Left lung (tissue), 4 donors: ENCODE measurements at regions not wholly inside any gene's neighbourhood (a gene's known extent, or its start where the extent isn't known, plus 50 kb on each side); places are given as distances from the start of the nearest gene placed in this dataset.

ENCODE experiments used
- ATAC-seq: fragments of 200-7000 bp; cut with Tn5 transposase; one replicate; pipeline ENCODE4 v1.9.1; 2020; ENCODE audit warnings: moderate library complexity
- DNase-seq, 4 donors: peaks; one replicate each; pipeline ENCODE4 v3.0.0-alpha.2; 2013 to 2020
- H3K27ac ChIP-seq, 2 donors: fragments of 200-600 bp; sonication (generic) in 1 of 2; one replicate each; pipeline versions ENCODE4 v1.5.0 to v1.8.0; 2020 to 2021
- H3K27me3 ChIP-seq, 2 donors: fragments of 200-600 bp; sonication (generic) in 1 of 2; one replicate each; pipeline versions ENCODE4 v1.5.0 to v1.8.0; 2020 to 2021
- H3K36me3 ChIP-seq, 2 donors: fragments of 200-600 bp; sonication (generic) in 1 of 2; one replicate each; pipeline versions ENCODE4 v1.5.0 to v1.8.0; 2020 to 2021
- H3K4me1 ChIP-seq, 2 donors: fragments of 200-600 bp; one replicate each; pipeline ENCODE4 v1.8.0; 2021
- H3K4me3 ChIP-seq, 2 donors: fragments of 200-600 bp; sonication (generic) in 1 of 2; one replicate each; pipeline versions ENCODE4 v1.5.0 to v1.8.0; 2020 to 2021; ENCODE audit warnings: mild to moderate bottlenecking in 1 of 2
- H3K9me3 ChIP-seq, 2 donors: fragments of 200-600 bp; sonication (generic) in 1 of 2; one replicate each; pipeline versions ENCODE4 v1.5.0 to v1.8.0; 2020 to 2021
- CTCF ChIP-seq, 2 donors: fragments of 200-600 bp; sonication (generic) in 1 of 2; IDR thresholded peaks; one replicate each; pipeline versions ENCODE4 v1.5.0 to v1.8.0; 2021; ENCODE audit warnings: antibody characterized with exemption in 2 of 2
- intact Hi-C, 2 donors: fragments of 100-400 bp; cut with DNase I; formaldehyde crosslinking; loops; one replicate each; pipeline versions ENCODE4 v1.11.2 to v1.14.2; 2022
- donor health status: DM: no; HTN: yes; CAD: no.
- donor health status: DM: no; HTN: no; CAD: no.

- no peak for ATAC-seq
- Histone ChIP-seq H3K9me3 (no peaks in the 10 kb centered on the region), H3K4me1 (no peaks in the 10 kb centered on the region), H3K27me3 (no peaks in the 10 kb centered on the region), H3K4me3 (no peak overlapping the region), H3K36me3 (no peaks in the 10 kb centered on the region), H3K27ac (peak overlapping the region in 1 of 2 donors; percentile 39)
- intact Hi-C loops, result no loop called here
- TF ChIP-seq CTCF (IDR thresholded peaks at IDR 0.05), result no peak
- DNase-seq, result no peak
Measured at GRCh38 chr18:22314001-22314400, 103.7 kb downstream of the CTAGE1 start.

GRCh38 chr18:22311301-22311700 is 106.4 kb downstream of the CTAGE1 start:
- TF ChIP-seq CTCF (IDR thresholded peaks at IDR 0.05), result no peak
- DNase-seq (no peak), ATAC-seq (no peak)
- Histone ChIP-seq H3K9me3 (no peaks in the 10 kb centered on the region), H3K4me1 (no peaks in the 10 kb centered on the region), H3K27ac (no peak overlapping the region), H3K4me3 (no peak overlapping the region), H3K36me3 (no peaks in the 10 kb centered on the region), H3K27me3 (no peaks in the 10 kb centered on the region)
- intact Hi-C loops, result no loop called here

- TF ChIP-seq CTCF (IDR thresholded peaks at IDR 0.05), result no peak
- Histone ChIP-seq H3K36me3 (no peaks in the 10 kb centered on the region), H3K27me3 (no peaks in the 10 kb centered on the region), H3K4me3 (no peak overlapping the region), H3K4me1 (no peaks in the 10 kb centered on the region), H3K27ac (no peak overlapping the region), H3K9me3 (no peaks in the 10 kb centered on the region)
- DNase-seq (peak in 1 of 4 donors; percentile 47), ATAC-seq (peak; percentile 57)
- intact Hi-C loops, result no loop called here
Measured at GRCh38 chr18:22309191-22309590, 108.5 kb downstream of the CTAGE1 start.

GRCh38 chr18:22307528-22307927 is 110.2 kb downstream of the CTAGE1 start:
- intact Hi-C loops, result no loop called here
- no peak overlapping the region for H3K4me3 ChIP-seq

GRCh38 chr18:22303927-22304326 is 113.8 kb downstream of the CTAGE1 start:
- no peak for ATAC-seq
- H3K27me3 ChIP-seq, result no peaks in the 10 kb centered on the region
- peaks cover 4 to 8% of the 10 kb centered on the region in 2 donors for H3K4me1 ChIP-seq
- no peaks in the 10 kb centered on the region for H3K9me3 ChIP-seq
- H3K4me3 ChIP-seq, result no peak overlapping the region
- no peak for DNase-seq
- H3K36me3 ChIP-seq, result no peaks in the 10 kb centered on the region
- no peak overlapping the region for H3K27ac ChIP-seq
- TF ChIP-seq CTCF (IDR thresholded peaks at IDR 0.05), result no peak
- intact Hi-C loops, result no loop called here

More at GRCh38 chr18:22307528-22307927, 110.2 kb downstream of the CTAGE1 start:
- DNase-seq (no peak), ATAC-seq (no peak)
- H3K27me3 ChIP-seq, result no peaks in the 10 kb centered on the region
- H3K36me3 ChIP-seq, result no peaks in the 10 kb centered on the region
- H3K9me3 ChIP-seq, result no peaks in the 10 kb centered on the region
- no peaks in the 10 kb centered on the region for H3K4me1 ChIP-seq
- no peak for TF ChIP-seq CTCF (IDR thresholded peaks at IDR 0.05)
- H3K27ac ChIP-seq, result no peak overlapping the region
